ENCODE measurements at regions not wholly inside any gene's neighbourhood (a gene's known extent, or its start where the extent isn't known, plus 50 kb on each side); places are given as distances from the start of the nearest gene placed in this dataset.

GRCh38 chr2:104340162-104340561 lies 513.8 kb upstream of the POU3F3 start:
- no peak for DNase-seq

- no peak for DNase-seq
These were observed 512.8 kb upstream of the POU3F3 start for GRCh38 chr2:104340879-104341828.

GRCh38 chr2:104344306-104344705 lies 509.6 kb upstream of the POU3F3 start:
- DNase-seq: no peak

- no peak for DNase-seq
These were observed 508.9 kb upstream of the POU3F3 start for GRCh38 chr2:104344985-104345384.

GRCh38 chr2:104358122-104358521 lies 495.8 kb upstream of the POU3F3 start:
- no peak for DNase-seq

GRCh38 chr2:104361414-104361813 lies 492.5 kb upstream of the POU3F3 start:
- no peak for DNase-seq

- no peak for DNase-seq
These were observed 485.8 kb upstream of the POU3F3 start for GRCh38 chr2:104368089-104368488.

GRCh38 chr2:104371087-104371781 lies 482.7 kb upstream of the POU3F3 start:
- DNase-seq: no peak

- DNase-seq: no peak
These were observed 478.7 kb upstream of the POU3F3 start for GRCh38 chr2:104375206-104375605.

GRCh38 chr2:104378853-104379374 lies 475.0 kb upstream of the POU3F3 start:
- peak; percentile 17 to 25 for DNase-seq

GRCh38 chr2:104384961-104385360 lies 469.0 kb upstream of the POU3F3 start:
- DNase-seq: no peak

GRCh38 chr2:104385743-104386142 lies 468.2 kb upstream of the POU3F3 start:
- no peak for DNase-seq

- no peak for DNase-seq
These were observed 465.6 kb upstream of the POU3F3 start for GRCh38 chr2:104388296-104388695.

- no peak for DNase-seq
These were observed 451.1 kb upstream of the POU3F3 start for GRCh38 chr2:104402825-104403224.

- DNase-seq: no peak
These were observed 449.4 kb upstream of the POU3F3 start for GRCh38 chr2:104404526-104404925.

- no peak for DNase-seq
These were observed 448.3 kb upstream of the POU3F3 start for GRCh38 chr2:104405623-104406022.

- no peak for DNase-seq
These were observed 447.6 kb upstream of the POU3F3 start for GRCh38 chr2:104406261-104406726.

GRCh38 chr2:104407641-104408040 lies 446.3 kb upstream of the POU3F3 start:
- no peak for DNase-seq

GRCh38 chr2:104408266-104408665 lies 445.6 kb upstream of the POU3F3 start:
- DNase-seq: no peak

- DNase-seq: no peak
These were observed 443.8 kb upstream of the POU3F3 start for GRCh38 chr2:104410136-104410535.

- DNase-seq: no peak
These were observed 441.5 kb upstream of the POU3F3 start for GRCh38 chr2:104412384-104412783.

GRCh38 chr2:104413890-104414289 lies 440.0 kb upstream of the POU3F3 start:
- no peak for DNase-seq

- no peak for DNase-seq
These were observed 438.6 kb upstream of the POU3F3 start for GRCh38 chr2:104415284-104415683.

All from CD4-positive, alpha-beta T cell treated with Interleukin-4 for 1 hour (primary cell).